Osteoblast (primary cell): ENCODE measurements at regions not wholly inside any gene's neighbourhood (a gene's known extent, or its start where the extent isn't known, plus 50 kb on each side); places are given as distances from the start of the nearest gene placed in this dataset.
A peak's percentile ranks its signal among the peaks of the same experiment; 100 is the strongest.
"Not testable (repeated sequence)": the region's sequence is repeated elsewhere in the genome, so short reads cannot be mapped to it uniquely, and the experiment has no call there.

Experiments used
- DNase-seq: peaks from one replicate; pipeline ENCODE4 v3.0.0; 2011; ENCODE audit warnings: low spot score, mixed read lengths; ENCODE audit not compliant: insufficient read length; ENCODE audit errors: missing footprints
- H2AFZ ChIP-seq: 2 replicates; pipeline ENCODE4 v1.6.0; 2011; ENCODE audit warnings: mild to moderate bottlenecking, low read length
- H3K27ac ChIP-seq: 2 replicates; pipeline ENCODE4 v1.5.1; 2011; ENCODE audit warnings: mild to moderate bottlenecking, low read depth, low read length, moderate library complexity
- H3K27me3 ChIP-seq: 2 replicates; pipeline ENCODE4 v1.6.0; 2012; ENCODE audit warnings: mild to moderate bottlenecking, control low read depth, inconsistent platforms, low read length, moderate library complexity; ENCODE audit not compliant: insufficient read depth
- H3K36me3 ChIP-seq: 2 replicates; pipeline ENCODE4 v1.5.1; 2011; ENCODE audit warnings: mild to moderate bottlenecking, low read length, control low read depth, moderate library complexity; ENCODE audit not compliant: insufficient read depth
- H3K4me1 ChIP-seq: 2 replicates; pipeline ENCODE4 v1.5.1; 2011; ENCODE audit warnings: mild to moderate bottlenecking, low read length, control low read depth, moderate library complexity; ENCODE audit not compliant: insufficient read depth
- H3K4me2 ChIP-seq: 2 replicates; pipeline ENCODE4 v1.6.0; 2011; ENCODE audit warnings: mild to moderate bottlenecking, low read length; ENCODE audit not compliant: insufficient read depth
- H3K4me3 ChIP-seq: fragments of 200-600 bp; sonication (generic); 3 replicates; pipeline ENCODE4 v1.5.1; 2012; ENCODE audit warnings: mild to moderate bottlenecking, low read length, inconsistent platforms; ENCODE audit not compliant: insufficient read depth
- H3K79me2 ChIP-seq: 2 replicates; pipeline ENCODE4 v1.6.0; 2012; ENCODE audit warnings: mild to moderate bottlenecking, low read length, control low read depth, inconsistent platforms; ENCODE audit not compliant: insufficient read depth
- H3K9me3 ChIP-seq: 2 replicates; pipeline ENCODE4 v1.5.1; 2011; ENCODE audit warnings: low read depth, low read length, control low read depth
- H4K20me1 ChIP-seq: 2 replicates; pipeline ENCODE4 v1.6.0; 2012; ENCODE audit warnings: mild to moderate bottlenecking, low read length, control low read depth; ENCODE audit not compliant: insufficient read depth
- TF ChIP-seq, protein P1 (sequence below): IDR thresholded peaks from 2 replicates; pipeline ENCODE4 v1.5.1; 2011; ENCODE audit warnings: mild to moderate bottlenecking, low read depth, low read length, moderate library complexity; ENCODE audit errors: extremely low read depth

DNA sequence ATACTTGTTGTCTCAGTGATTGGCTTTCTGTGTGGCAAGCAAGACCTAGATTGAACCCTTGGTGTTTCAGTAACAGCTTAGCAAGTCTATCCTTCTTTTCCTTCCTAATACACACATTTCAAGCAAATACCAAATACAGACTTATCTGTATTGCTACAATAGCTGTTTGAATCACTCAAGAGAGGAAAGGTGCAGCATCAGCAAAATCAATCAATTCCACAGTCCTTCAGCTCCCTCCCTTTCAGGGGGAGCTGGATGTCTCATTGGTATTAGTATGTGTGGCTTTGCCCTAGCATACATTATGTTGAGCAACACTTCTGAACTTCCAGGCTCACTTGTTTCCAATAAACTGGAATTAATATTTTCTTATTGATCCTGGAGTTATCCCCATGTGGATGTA is 323.1 kb downstream of the TMX3 start:
- H4K20me1 ChIP-seq, result no peaks in the 10 kb centered on the region
- no peaks in the 10 kb centered on the region for H3K9me3 ChIP-seq
- no peak overlapping the region for H3K27ac ChIP-seq
- H3K27me3 ChIP-seq, result no peaks in the 10 kb centered on the region
- H3K79me2 ChIP-seq, result no peaks in the 10 kb centered on the region
- H3K4me3 ChIP-seq, result no peak overlapping the region
- no peaks in the 10 kb centered on the region for H3K36me3 ChIP-seq
- TF ChIP-seq, protein P1, sequence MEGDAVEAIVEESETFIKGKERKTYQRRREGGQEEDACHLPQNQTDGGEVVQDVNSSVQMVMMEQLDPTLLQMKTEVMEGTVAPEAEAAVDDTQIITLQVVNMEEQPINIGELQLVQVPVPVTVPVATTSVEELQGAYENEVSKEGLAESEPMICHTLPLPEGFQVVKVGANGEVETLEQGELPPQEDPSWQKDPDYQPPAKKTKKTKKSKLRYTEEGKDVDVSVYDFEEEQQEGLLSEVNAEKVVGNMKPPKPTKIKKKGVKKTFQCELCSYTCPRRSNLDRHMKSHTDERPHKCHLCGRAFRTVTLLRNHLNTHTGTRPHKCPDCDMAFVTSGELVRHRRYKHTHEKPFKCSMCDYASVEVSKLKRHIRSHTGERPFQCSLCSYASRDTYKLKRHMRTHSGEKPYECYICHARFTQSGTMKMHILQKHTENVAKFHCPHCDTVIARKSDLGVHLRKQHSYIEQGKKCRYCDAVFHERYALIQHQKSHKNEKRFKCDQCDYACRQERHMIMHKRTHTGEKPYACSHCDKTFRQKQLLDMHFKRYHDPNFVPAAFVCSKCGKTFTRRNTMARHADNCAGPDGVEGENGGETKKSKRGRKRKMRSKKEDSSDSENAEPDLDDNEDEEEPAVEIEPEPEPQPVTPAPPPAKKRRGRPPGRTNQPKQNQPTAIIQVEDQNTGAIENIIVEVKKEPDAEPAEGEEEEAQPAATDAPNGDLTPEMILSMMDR, result no peak
- no peak overlapping the region for H3K4me2 ChIP-seq
- H2AFZ ChIP-seq, result no peak overlapping the region
- no peaks in the 10 kb centered on the region for H3K4me1 ChIP-seq
- DNase-seq, result no peak

DNA sequence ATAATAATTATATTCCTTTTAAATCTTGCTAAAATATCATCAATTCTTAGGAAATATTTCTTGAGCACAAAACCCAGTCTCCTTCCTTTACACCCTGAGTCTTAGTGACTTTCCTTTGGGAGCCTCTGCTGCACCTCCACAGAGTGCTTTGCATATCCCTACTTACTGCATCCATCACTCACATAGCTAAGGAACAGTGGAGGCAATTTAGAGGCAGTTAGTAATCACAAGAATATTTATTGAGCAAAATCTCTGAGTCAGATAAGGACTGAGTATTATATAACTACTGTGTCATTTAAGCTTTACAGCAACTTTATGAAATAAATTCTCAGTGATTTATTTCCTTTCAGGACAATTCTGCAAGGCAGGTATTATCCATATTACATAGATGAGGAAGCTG is 327.7 kb downstream of the TMX3 start:
- Histone ChIP-seq H3K9me3 (no peaks in the 10 kb centered on the region), H3K27ac (no peak overlapping the region), H3K27me3 (no peaks in the 10 kb centered on the region), H3K79me2 (no peaks in the 10 kb centered on the region), H3K36me3 (no peaks in the 10 kb centered on the region), H2AFZ (no peak overlapping the region), H3K4me2 (no peak overlapping the region), H3K4me1 (no peaks in the 10 kb centered on the region), H3K4me3 (no peak overlapping the region), H4K20me1 (no peaks in the 10 kb centered on the region)
- peak; percentile 60 for DNase-seq
- TF ChIP-seq, protein P1, result no peak

DNA sequence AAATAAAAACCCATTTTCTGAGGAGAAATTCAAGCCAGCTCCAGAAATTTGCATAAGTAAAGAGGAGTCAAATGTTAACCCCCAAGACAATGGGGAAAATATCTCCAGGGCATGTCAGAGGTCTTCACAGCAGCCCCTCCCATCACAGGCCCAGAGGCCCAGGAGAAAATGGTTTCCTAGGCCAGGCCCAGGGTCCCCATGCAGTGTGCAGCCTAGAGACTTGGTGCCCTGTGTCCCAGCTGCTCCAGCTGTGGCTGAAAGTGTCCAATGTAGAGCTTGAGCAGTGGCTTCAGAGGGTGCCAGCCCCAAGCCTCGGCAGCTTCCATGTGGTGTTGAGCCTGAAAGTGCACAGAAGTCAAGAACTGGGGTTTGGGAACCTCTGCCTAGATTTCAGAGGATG is 330.9 kb downstream of the TMX3 start:
- H3K4me1 ChIP-seq, H4K20me1 ChIP-seq, H3K27ac ChIP-seq, H3K4me2 ChIP-seq, DNase-seq, H3K79me2 ChIP-seq, H2AFZ ChIP-seq, H3K27me3 ChIP-seq, H3K4me3 ChIP-seq, H3K9me3 ChIP-seq, H3K36me3 ChIP-seq: not testable (repeated sequence)

DNA sequence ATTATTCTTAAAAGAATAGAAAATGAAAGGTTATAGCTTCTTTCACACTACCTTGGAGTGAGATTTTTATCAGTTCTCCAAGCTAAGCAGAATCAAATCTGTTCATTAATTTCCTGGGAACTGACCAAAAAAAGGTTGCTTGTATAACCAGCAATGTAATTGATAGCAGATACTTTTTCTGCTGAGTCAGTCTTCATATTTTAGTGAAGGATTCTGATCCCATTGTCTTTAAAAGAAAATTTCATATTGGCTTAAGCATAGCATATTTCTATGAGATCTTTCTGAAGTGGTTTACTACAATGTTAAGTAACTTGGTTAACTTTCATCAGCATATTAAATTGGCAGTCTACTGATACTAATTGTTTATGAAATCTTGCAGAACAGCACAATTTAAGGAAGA is 338.0 kb downstream of the TMX3 start:
- H2AFZ ChIP-seq, result no peak overlapping the region
- H3K27me3 ChIP-seq, result no peaks in the 10 kb centered on the region
- no peak overlapping the region for H3K4me3 ChIP-seq
- DNase-seq, result no peak
- TF ChIP-seq, protein P1, result no peak
- H3K36me3 ChIP-seq, result no peaks in the 10 kb centered on the region
- H3K27ac ChIP-seq, result no peak overlapping the region
- H3K4me2 ChIP-seq, result no peak overlapping the region
- H3K4me1 ChIP-seq, result no peaks in the 10 kb centered on the region
- no peaks in the 10 kb centered on the region for H4K20me1 ChIP-seq
- H3K9me3 ChIP-seq, result no peaks in the 10 kb centered on the region
- no peaks in the 10 kb centered on the region for H3K79me2 ChIP-seq

DNA sequence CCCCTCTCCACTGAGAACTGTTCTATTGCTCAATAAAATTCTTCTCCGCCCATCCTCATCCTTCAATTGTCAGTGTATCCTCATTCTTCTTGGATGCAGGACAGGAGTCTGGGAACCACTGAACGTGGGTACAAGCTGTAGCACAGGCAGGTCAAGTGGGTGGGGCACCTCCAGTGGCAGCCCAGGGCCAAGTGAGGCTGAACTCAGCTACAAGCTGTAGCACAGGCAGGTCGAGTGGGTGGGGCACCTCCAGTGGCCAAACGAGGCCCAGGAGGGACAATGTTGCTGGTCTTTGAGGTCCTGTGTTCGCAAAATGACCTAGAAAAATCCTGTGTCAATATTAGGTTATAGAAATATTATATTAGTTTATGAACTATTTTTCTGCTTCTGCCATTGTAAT is 352.0 kb downstream of the TMX3 start:
- Histone ChIP-seq H3K4me1 (no peaks in the 10 kb centered on the region), H3K36me3 (no peaks in the 10 kb centered on the region), H4K20me1 (no peaks in the 10 kb centered on the region), H3K27me3 (no peaks in the 10 kb centered on the region), H3K9me3 (no peaks in the 10 kb centered on the region), H2AFZ (no peak overlapping the region), H3K27ac (no peak overlapping the region), H3K79me2 (no peaks in the 10 kb centered on the region), H3K4me2 (no peak overlapping the region), H3K4me3 (no peak overlapping the region)
- TF ChIP-seq, protein P1, result no peak
- DNase-seq, result no peak
